ENCODE measurements at regions not wholly inside any gene's neighbourhood (a gene's known extent, or its start where the extent isn't known, plus 50 kb on each side); places are given as distances from the start of the nearest gene placed in this dataset.

DNA sequence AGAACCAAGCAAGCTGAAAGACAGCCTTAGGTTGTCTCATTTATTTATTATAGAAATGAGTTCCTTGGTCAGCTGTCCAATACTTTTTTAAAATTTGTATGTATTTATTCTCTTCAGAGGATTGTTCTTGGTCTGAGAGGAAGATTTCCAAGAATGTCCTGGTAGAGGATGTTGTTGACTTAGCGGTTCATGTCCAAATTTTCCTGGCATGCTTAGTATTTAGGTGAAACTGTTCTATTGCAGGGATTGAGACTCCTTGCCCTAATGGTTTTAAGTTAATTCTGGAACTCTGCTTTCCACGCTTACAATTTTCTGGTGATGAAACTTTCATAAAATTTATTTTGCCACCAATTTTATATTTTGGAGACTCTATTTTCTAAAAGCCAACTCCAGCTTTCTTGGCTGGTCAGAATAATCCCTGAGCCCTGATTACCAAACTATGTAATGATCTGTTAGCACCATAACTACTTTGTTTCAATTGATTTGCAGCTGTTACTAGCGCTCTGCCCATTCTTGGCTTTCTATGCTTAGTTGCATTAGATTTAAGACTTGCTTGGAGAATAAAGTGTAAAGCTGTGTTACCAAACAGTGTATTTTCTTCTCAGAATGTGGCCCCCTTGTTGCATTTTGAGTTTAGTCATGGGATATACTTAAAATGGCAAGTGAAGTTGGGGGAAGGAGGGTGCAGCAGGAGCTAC is 1868.8 kb upstream of the CELF4 start:
- Histone ChIP-seq H3K27ac (ENCODE audit: low read depth, low read length) (no peak overlapping the region), H3K27me3 (ENCODE audit: control insufficient read depth, low read length) (no peaks in the 10 kb centered on the region), H3K79me2 (ENCODE audit: control insufficient read depth, low read length) (no peaks in the 10 kb centered on the region), H3K4me3 (ENCODE audit: low read length) (no peak overlapping the region), H3K9me3 (ENCODE audit: control insufficient read depth, insufficient read depth, low read length) (no peaks in the 10 kb centered on the region), H3F3A (ENCODE audit: control insufficient read depth, insufficient read depth) (no peaks in the 10 kb centered on the region), H3K4me1 (ENCODE audit: control insufficient read depth, low read length) (no peaks in the 10 kb centered on the region), H3K36me3 (ENCODE audit: control insufficient read depth, low read length) (no peaks in the 10 kb centered on the region), H3K9me2 (replicated peaks; ENCODE audit: control insufficient read depth, low read length) (no peaks in the 10 kb centered on the region), H4K20me1 (ENCODE audit: control insufficient read depth, insufficient read depth, low read depth, low read length) (no peaks in the 10 kb centered on the region), H3K4me2 (ENCODE audit: low read length) (no peak overlapping the region)
- no peak for TF ChIP-seq EZH2phosphoT487 (IDR thresholded peaks at IDR 0.05; ENCODE audit: borderline replicate concordance, low read length)
- TF ChIP-seq, protein P1, sequence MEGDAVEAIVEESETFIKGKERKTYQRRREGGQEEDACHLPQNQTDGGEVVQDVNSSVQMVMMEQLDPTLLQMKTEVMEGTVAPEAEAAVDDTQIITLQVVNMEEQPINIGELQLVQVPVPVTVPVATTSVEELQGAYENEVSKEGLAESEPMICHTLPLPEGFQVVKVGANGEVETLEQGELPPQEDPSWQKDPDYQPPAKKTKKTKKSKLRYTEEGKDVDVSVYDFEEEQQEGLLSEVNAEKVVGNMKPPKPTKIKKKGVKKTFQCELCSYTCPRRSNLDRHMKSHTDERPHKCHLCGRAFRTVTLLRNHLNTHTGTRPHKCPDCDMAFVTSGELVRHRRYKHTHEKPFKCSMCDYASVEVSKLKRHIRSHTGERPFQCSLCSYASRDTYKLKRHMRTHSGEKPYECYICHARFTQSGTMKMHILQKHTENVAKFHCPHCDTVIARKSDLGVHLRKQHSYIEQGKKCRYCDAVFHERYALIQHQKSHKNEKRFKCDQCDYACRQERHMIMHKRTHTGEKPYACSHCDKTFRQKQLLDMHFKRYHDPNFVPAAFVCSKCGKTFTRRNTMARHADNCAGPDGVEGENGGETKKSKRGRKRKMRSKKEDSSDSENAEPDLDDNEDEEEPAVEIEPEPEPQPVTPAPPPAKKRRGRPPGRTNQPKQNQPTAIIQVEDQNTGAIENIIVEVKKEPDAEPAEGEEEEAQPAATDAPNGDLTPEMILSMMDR (IDR thresholded peaks at IDR 0.05; ENCODE audit: low read depth, low read length, poor library complexity, severe bottlenecking) = no peak

DNA sequence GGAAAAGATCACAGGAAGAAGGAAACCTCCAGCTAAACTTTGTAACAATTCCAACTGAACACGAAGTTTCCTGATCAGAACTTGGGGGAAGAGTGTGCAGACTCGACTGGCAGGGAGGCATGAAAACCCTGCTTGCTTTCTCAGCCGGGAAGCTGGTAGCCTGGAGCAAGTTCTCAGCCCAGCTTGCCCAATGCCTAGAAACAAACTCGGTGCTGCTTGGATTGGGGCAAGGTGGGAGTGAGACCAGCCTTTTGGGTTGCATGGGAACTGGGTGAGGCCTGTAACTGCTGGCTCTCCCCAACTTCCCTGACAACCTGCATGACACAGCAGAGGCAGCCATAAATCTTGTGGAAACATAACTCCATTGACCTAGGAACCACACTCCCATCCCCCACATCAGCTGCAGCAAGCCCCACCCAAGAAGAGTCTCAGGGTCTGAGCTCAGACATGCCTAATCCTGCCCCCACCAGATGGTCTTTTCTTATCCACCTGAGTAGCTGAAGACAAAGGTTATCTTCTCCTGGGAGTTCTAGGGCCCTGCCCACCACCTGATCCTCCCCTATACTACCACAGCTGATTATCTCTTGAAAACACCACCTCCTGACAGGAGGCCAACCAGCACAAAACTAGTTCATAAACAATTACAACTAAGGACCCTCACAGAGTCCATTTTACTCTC is 1859.7 kb upstream of the CELF4 start:
- no peak overlapping the region for H3K4me2 ChIP-seq (ENCODE audit: low read length)
- no peaks in the 10 kb centered on the region for H4K20me1 ChIP-seq (ENCODE audit: control insufficient read depth, insufficient read depth, low read depth, low read length)
- no peaks in the 10 kb centered on the region for H3K27me3 ChIP-seq (ENCODE audit: control insufficient read depth, low read length)
- H3F3A ChIP-seq (ENCODE audit: control insufficient read depth, insufficient read depth) = no peaks in the 10 kb centered on the region
- H3K27ac ChIP-seq (ENCODE audit: low read depth, low read length) = no peak overlapping the region
- no peaks in the 10 kb centered on the region for H3K9me3 ChIP-seq (ENCODE audit: control insufficient read depth, insufficient read depth, low read length)
- no peak for TF ChIP-seq EZH2phosphoT487 (IDR thresholded peaks at IDR 0.05; ENCODE audit: borderline replicate concordance, low read length)
- TF ChIP-seq, protein P1 (IDR thresholded peaks at IDR 0.05; ENCODE audit: low read depth, low read length, poor library complexity, severe bottlenecking) = no peak
- no peak overlapping the region for H3K4me3 ChIP-seq (ENCODE audit: low read length)
- no peaks in the 10 kb centered on the region for H3K9me2 ChIP-seq (replicated peaks; ENCODE audit: control insufficient read depth, low read length)
- no peaks in the 10 kb centered on the region for H3K4me1 ChIP-seq (ENCODE audit: control insufficient read depth, low read length)
- H3K36me3 ChIP-seq (ENCODE audit: control insufficient read depth, low read length) = no peaks in the 10 kb centered on the region
- no peaks in the 10 kb centered on the region for H3K79me2 ChIP-seq (ENCODE audit: control insufficient read depth, low read length)

DNA sequence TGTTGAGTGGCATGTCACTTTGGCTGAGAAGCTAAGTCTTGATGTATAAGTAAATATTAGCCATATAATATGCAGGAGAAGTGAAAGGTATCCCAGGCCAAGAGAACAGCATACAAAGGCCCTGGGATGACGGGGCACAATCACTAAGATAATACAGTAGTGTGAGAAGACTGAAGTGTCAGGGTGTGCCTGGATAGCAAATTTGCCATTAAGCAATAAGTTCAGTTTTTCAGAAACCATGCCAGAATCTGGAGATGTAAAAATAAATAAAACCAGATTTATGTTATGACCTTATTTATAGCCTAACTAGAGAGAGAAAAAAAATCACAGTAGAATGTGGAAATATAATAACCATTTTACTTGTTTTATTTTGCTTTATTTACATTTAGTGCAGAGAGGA is 1858.7 kb upstream of the CELF4 start:
- Histone ChIP-seq H3K36me3 (ENCODE audit: control insufficient read depth, low read length) (no peaks in the 10 kb centered on the region), H3K4me2 (ENCODE audit: low read length) (no peak overlapping the region), H3K4me3 (ENCODE audit: low read length) (no peak overlapping the region), H3K27me3 (ENCODE audit: control insufficient read depth, low read length) (no peaks in the 10 kb centered on the region), H3K9me3 (ENCODE audit: control insufficient read depth, insufficient read depth, low read length) (no peaks in the 10 kb centered on the region), H3K9me2 (replicated peaks; ENCODE audit: control insufficient read depth, low read length) (no peaks in the 10 kb centered on the region), H3K79me2 (ENCODE audit: control insufficient read depth, low read length) (no peaks in the 10 kb centered on the region), H3K27ac (ENCODE audit: low read depth, low read length) (no peak overlapping the region), H3F3A (ENCODE audit: control insufficient read depth, insufficient read depth) (no peaks in the 10 kb centered on the region), H4K20me1 (ENCODE audit: control insufficient read depth, insufficient read depth, low read depth, low read length) (no peaks in the 10 kb centered on the region), H3K4me1 (ENCODE audit: control insufficient read depth, low read length) (no peaks in the 10 kb centered on the region)
- TF ChIP-seq, protein P1 (IDR thresholded peaks at IDR 0.05; ENCODE audit: low read depth, low read length, poor library complexity, severe bottlenecking) = no peak
- TF ChIP-seq EZH2phosphoT487 (IDR thresholded peaks at IDR 0.05; ENCODE audit: borderline replicate concordance, low read length) = no peak

All from DOHH2 (cell line).